ENCODE measurements at regions not wholly inside any gene's neighbourhood (a gene's known extent, or its start where the extent isn't known, plus 50 kb on each side); places are given as distances from the start of the nearest gene placed in this dataset.

- DNase-seq (ENCODE audit: low spot score) (no peak), FAIRE-seq (no peak)
These were observed 214.5 kb downstream of the TEX29 start for GRCh38 chr13:111534751-111535522.

- DNase-seq (ENCODE audit: low spot score) (no peak), FAIRE-seq (no peak)
These were observed 215.0 kb downstream of the TEX29 start for GRCh38 chr13:111535523-111535811.

DNA sequence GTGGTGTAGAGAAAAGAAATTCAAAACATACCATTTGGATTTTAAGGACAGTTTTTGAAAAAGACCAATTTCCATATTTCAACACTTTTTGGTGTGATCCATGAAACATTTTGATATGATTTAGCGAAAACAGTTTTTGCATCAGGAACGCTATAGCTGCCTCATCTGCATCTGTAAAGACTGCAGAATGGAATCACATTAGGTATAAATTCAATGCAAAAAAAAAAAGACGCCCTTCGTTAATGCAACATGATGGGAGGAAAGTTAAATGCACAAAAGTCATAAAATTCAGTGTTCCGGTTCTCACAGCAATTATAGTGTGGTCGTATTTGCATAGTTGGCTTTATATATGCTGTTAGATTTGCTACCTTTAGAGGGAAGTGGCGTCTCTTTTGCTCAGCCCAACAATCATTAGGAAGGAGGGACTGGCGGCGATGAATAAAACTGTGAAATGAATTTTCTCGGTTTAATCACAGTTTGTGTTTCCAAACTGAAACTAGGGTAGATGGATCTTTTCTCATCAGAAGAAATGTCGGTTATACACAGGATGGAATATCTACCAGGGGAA, 215.7 kb downstream of the TEX29 start:
- FAIRE-seq, result no peak
- DNase-seq (ENCODE audit: low spot score), result no peak

GRCh38 chr13:111537115-111537728, 216.8 kb downstream of the TEX29 start:
- DNase-seq (ENCODE audit: low spot score), result no peak
- no peak for FAIRE-seq

DNA sequence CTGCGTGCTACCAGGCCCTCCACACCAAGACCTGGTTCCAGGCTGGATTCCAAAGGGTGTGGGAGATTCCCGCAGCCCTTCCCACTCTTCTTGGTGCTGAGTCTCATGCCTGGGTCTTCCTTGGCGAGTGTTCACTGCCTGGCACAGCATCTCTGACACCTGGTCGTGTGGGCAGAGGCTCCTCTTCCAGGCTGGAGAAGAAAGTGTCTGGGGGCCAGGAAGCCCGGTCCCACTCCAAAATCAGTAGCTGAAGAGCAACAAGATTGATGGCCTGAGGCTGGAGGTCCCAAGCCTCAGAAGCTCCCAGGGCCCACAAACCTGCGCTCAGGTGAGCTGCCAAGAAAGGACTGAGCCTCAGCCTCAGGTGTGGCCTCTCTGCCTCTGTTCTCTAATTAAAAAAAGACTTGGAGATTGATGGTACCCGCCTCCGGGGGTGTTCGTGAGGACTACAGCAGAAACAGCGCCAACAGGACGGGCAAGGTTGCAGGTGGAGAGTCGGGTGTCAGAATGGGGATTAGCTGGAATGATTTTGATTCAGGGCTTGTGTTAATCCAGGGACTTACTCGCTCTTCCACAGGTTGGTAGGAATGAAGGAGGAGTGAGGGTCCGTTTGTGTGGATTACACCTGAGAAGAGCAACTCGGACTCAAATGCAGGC, 217.5 kb downstream of the TEX29 start:
- no peak for DNase-seq (ENCODE audit: low spot score)

GRCh38 chr13:111539252-111539651, 218.8 kb downstream of the TEX29 start:
- no peak for DNase-seq (ENCODE audit: low spot score)
- FAIRE-seq, result no peak

More for the DNA sequence above, 217.5 kb downstream of the TEX29 start:
- no peak for FAIRE-seq

GRCh38 chr13:111539791-111540446, 219.5 kb downstream of the TEX29 start:
- FAIRE-seq, result no peak

GRCh38 chr13:111540486-111540885, 220.0 kb downstream of the TEX29 start:
- DNase-seq (ENCODE audit: low spot score) (no peak), FAIRE-seq (no peak)

More at GRCh38 chr13:111539791-111540446, 219.5 kb downstream of the TEX29 start:
- DNase-seq (ENCODE audit: low spot score), result no peak

DNA sequence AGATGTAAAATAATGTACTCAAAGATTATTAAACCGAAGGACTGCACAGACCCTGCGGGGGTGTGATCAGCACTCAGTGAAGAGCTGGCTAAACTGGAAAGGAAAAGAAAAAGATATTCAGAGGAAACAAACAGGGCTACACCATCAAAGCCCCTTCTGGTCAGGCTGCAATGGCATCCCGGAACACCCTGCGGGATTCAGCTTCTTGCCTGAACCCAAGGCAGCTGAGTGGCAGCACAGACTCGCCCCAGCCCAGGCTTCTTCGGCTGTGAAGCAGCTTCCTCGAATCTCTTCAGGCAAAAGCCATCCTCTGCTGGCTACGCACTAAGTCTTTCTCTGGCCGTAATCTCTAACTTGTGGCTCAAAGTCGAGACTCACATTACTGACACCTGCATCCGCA, 220.9 kb downstream of the TEX29 start:
- DNase-seq (ENCODE audit: low spot score) (no peak), FAIRE-seq (no peak)

DNA sequence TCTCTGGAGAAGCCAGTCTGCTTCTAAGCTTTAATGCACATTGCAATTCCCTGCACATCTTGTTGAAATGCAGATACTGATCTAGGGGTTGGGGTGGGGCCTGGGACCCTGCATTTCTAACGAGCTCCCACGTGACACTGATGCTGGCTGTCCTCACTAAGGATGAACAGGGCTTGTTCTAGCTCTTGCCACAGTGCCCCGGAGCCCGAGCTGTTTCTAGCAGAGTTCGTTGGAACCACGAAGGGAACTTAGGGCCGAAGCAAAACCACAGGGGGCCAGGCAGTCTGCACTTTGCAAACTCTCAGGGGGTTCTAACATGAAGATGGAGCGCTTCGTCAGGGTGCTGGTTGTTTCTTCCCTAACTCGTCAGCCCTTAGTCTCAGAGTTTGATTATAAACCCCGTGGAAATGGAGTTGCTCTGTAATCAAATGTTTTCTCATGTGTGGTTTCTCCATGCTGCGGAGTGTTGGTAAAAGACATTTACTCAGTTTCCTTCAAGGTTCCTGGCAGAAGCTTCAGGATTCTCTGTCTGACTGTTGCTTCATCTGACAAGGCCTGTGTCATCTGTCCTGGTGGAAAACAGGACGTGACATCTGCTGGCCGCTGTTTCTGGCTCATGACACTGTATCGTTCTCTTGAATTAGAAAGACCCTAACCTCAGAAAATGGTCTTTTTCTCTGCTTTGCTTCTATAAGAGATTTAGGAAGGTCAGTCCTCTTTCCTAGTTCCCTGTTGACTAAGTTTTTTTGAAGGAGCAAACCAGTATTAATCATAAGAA, 221.5 kb downstream of the TEX29 start:
- DNase-seq (ENCODE audit: low spot score) (no peak), FAIRE-seq (no peak)

DNA sequence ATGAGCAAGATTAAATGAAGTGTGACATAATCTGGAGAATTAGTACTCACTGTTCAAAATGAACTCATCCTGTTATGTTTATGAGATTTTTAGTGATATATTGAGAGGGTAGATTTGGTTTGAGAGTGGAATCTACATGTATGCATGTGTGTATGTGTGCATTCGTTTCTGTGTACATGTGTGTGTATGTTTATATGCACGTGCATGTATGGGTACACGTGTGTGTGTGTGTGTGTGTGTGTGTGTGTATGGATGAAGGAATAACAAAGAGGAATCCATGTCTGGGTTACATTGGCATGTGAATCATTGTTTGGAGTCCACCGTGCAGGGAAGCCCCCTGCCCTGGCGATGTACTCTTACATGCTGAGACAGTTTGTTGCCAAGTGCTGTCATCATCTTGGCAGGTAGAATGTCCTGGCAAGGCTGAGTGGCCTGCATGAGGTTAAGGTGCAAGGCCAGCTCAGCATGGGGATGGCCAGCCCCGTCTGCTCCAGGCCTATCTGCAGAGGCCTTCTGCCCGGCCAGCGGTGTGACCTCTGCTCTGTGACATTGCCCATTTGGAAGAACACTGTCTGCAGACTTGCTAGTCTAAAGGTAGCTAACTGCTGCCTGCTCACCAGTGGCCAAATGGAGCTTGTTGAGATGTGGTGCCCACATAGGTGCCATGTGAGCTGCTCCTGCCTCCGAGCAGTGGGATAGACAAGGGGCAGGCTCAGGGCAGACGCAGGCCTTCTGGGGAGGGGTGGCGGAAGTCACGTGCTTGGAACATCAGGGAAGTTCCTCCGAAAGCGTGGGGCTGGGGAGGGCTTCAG, 222.3 kb downstream of the TEX29 start:
- DNase-seq (ENCODE audit: low spot score) (no peak), FAIRE-seq (no peak)

DNA sequence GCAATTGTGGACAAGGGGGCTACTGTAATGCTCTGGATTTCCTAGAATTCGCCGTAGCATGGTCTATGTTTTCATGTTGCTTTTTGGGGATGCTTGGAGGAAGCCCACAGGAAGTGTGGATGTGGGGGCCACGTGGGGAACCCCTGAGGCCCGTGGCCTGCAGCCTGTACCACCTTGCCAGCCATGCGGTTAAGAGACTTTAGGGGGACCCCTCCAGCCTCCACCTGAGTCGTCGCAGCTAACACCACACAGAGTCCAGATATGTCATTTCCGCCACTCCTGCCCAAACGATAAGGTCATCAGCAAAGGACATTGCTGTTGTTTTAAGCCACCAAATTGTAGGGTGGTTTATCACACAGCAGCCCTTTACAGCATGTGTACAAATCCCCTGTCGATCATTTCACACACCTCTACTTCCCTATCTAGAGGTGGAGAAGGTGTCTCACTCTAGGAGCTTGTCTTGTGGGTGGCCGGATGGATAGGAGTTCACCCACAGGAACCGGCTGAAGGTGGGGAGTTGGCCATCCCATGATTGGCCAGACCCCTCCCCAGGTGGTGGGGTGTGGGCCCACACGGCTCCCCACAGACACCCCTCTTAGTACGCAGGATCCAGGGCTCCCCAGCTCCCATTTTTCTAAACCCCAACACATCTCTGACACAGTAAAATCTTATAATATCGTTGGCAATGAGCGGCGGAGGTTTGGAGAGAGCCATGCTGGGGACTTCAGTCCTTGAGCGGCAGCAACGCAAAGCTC, 226.7 kb downstream of the TEX29 start:
- FAIRE-seq, result no peak
- DNase-seq (ENCODE audit: low spot score), result no peak

GRCh38 chr13:111547726-111548273, 227.4 kb downstream of the TEX29 start:
- FAIRE-seq (no peak), DNase-seq (ENCODE audit: low spot score) (no peak)

- FAIRE-seq, result no peak
- no peak for DNase-seq (ENCODE audit: low spot score)
These were observed 227.9 kb downstream of the TEX29 start for GRCh38 chr13:111548301-111548700.

GRCh38 chr13:111548805-111549204, 228.4 kb downstream of the TEX29 start:
- no peak for DNase-seq (ENCODE audit: low spot score)
- no peak for FAIRE-seq

DNA sequence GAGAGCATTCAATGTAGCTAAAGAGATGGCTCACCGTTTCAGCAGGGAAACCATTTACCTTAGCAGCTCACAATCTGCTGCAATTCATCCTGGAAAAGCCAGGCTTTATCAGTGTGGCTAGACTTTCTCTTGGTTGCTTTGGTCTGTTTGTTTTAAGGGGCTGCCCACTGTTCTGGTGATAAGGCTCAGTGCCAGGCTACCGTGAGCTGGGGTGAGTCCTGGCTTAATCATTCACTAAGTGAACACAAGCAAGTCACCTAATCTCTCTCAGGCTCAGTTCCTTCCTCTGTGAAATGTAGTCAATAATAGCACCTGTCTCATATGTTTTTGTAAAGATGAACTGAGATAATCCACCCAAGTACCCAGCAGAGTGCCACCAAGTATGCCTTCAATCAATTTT, 229.0 kb downstream of the TEX29 start:
- DNase-seq (ENCODE audit: low spot score) (no peak), FAIRE-seq (no peak)

GRCh38 chr13:111550062-111550461, 229.6 kb downstream of the TEX29 start:
- DNase-seq (ENCODE audit: low spot score) (no peak), FAIRE-seq (no peak)

GRCh38 chr13:111551204-111551820, 230.9 kb downstream of the TEX29 start:
- FAIRE-seq, result no peak
- DNase-seq (ENCODE audit: low spot score), result no peak
